ENCODE measurements at regions not wholly inside any gene's neighbourhood (a gene's known extent, or its start where the extent isn't known, plus 50 kb on each side); places are given as distances from the start of the nearest gene placed in this dataset.
"Not testable (repeated sequence)": the region's sequence is repeated elsewhere in the genome, so short reads cannot be mapped to it uniquely, and the experiment has no call there.

- no peak for DNase-seq (ENCODE audit: low read depth)
Observed at GRCh38 chr12:73517859-73518258, 1019.8 kb upstream of the ATXN7L3B start.

GRCh38 chr12:73529231-73529630 lies 1008.4 kb upstream of the ATXN7L3B start:
- DNase-seq (ENCODE audit: low read depth): no peak

GRCh38 chr12:73529954-73530353 lies 1007.7 kb upstream of the ATXN7L3B start:
- no peak for DNase-seq (ENCODE audit: low read depth)

- DNase-seq (ENCODE audit: low read depth): no peak
Observed at GRCh38 chr12:73531752-73532151, 1005.9 kb upstream of the ATXN7L3B start.

- DNase-seq (ENCODE audit: low read depth): no peak
Observed at GRCh38 chr12:73547421-73547820, 990.2 kb upstream of the ATXN7L3B start.

GRCh38 chr12:73585136-73585535 lies 952.5 kb upstream of the ATXN7L3B start:
- no peak for DNase-seq (ENCODE audit: low read depth)

- DNase-seq (ENCODE audit: low read depth): no peak
Observed at GRCh38 chr12:73589220-73589619, 948.4 kb upstream of the ATXN7L3B start.

GRCh38 chr12:73598626-73599025 lies 939.0 kb upstream of the ATXN7L3B start:
- DNase-seq (ENCODE audit: low read depth): no peak

GRCh38 chr12:73599268-73599667 lies 938.4 kb upstream of the ATXN7L3B start:
- DNase-seq (ENCODE audit: low read depth): no peak

GRCh38 chr12:73605925-73606324 lies 931.7 kb upstream of the ATXN7L3B start:
- not testable (repeated sequence) for DNase-seq (ENCODE audit: low read depth)

- DNase-seq (ENCODE audit: low read depth): no peak
Observed at GRCh38 chr12:73612551-73612950, 925.1 kb upstream of the ATXN7L3B start.

- no peak for DNase-seq (ENCODE audit: low read depth)
Observed at GRCh38 chr12:73623421-73623820, 914.2 kb upstream of the ATXN7L3B start.

GRCh38 chr12:73625226-73625625 lies 912.4 kb upstream of the ATXN7L3B start:
- DNase-seq (ENCODE audit: low read depth): no peak

- DNase-seq (ENCODE audit: low read depth): no peak
Observed at GRCh38 chr12:73629171-73629570, 908.5 kb upstream of the ATXN7L3B start.

GRCh38 chr12:73629893-73630831 lies 907.5 kb upstream of the ATXN7L3B start:
- no peak for DNase-seq (ENCODE audit: low read depth)

- DNase-seq (ENCODE audit: low read depth): no peak
Observed at GRCh38 chr12:73632191-73632590, 905.4 kb upstream of the ATXN7L3B start.

GRCh38 chr12:73632661-73633060 lies 905.0 kb upstream of the ATXN7L3B start:
- DNase-seq (ENCODE audit: low read depth): no peak

- DNase-seq (ENCODE audit: low read depth): not testable (repeated sequence)
Observed at GRCh38 chr12:73639397-73639796, 898.2 kb upstream of the ATXN7L3B start.

GRCh38 chr12:73656375-73656774 lies 881.3 kb upstream of the ATXN7L3B start:
- no peak for DNase-seq (ENCODE audit: low read depth)

- no peak for DNase-seq (ENCODE audit: low read depth)
Observed at GRCh38 chr12:73659802-73660201, 877.8 kb upstream of the ATXN7L3B start.

GRCh38 chr12:73665193-73665592 lies 872.4 kb upstream of the ATXN7L3B start:
- DNase-seq (ENCODE audit: low read depth): no peak

- not testable (repeated sequence) for DNase-seq (ENCODE audit: low read depth)
Observed at GRCh38 chr12:73671550-73671949, 866.1 kb upstream of the ATXN7L3B start.

- DNase-seq (ENCODE audit: low read depth): no peak
Observed at GRCh38 chr12:73677520-73678291, 859.9 kb upstream of the ATXN7L3B start.

All from GM04503 (cell line).